ENCODE measurements at regions not wholly inside any gene's neighbourhood (a gene's known extent, or its start where the extent isn't known, plus 50 kb on each side); places are given as distances from the start of the nearest gene placed in this dataset.

DNA sequence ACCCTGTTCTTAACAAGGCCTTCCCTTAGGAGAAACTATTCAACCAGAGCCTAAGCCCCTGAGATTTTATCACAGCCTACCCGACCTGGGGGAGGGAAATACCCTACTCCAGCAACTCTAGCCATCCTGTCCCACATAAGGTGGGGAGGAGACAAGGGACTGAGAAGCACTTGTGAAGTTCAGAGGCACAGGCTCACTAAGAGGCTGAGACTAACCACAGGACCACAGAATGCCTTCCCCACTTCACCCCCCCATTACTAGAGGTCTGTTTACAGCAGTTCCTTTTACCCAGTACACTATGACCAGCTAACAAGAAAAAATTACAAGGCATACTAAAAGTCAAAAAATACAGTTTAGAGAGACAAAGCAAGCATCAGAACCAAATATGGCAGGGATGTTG lies 86.8 kb downstream of the TEX35 start:
- H3K27me3 ChIP-seq (ENCODE audit: control insufficient read depth, insufficient read depth, low read length): no peaks in the 10 kb centered on the region
- no peaks in the 10 kb centered on the region for H3K4me1 ChIP-seq (ENCODE audit: control insufficient read depth in 2 of 3, insufficient read depth in 2 of 3, low read depth in 1 of 3, low read length in 3 of 3)
- no peaks in the 10 kb centered on the region for H3K36me3 ChIP-seq (ENCODE audit: control insufficient read depth in 2 of 3, insufficient read depth in 3 of 3, low read length in 3 of 3)
- intact Hi-C loops (cut with DNase I): no loop called here
- H3K9me3 ChIP-seq (ENCODE audit: control insufficient read depth in 2 of 3, insufficient read depth in 1 of 3, low read length in 3 of 3): no peaks in the 10 kb centered on the region
- no peak overlapping the region for H3K9ac ChIP-seq (ENCODE audit: low read length in 3 of 3)
- FAIRE-seq (no peak), DNase-seq (no peak)
- no peak overlapping the region for H3K27ac ChIP-seq (ENCODE audit: low read depth in 2 of 2, low read length in 2 of 2)
- no peak overlapping the region for H3K4me3 ChIP-seq (ENCODE audit: low read length in 3 of 3)
- TF ChIP-seq, protein P1, sequence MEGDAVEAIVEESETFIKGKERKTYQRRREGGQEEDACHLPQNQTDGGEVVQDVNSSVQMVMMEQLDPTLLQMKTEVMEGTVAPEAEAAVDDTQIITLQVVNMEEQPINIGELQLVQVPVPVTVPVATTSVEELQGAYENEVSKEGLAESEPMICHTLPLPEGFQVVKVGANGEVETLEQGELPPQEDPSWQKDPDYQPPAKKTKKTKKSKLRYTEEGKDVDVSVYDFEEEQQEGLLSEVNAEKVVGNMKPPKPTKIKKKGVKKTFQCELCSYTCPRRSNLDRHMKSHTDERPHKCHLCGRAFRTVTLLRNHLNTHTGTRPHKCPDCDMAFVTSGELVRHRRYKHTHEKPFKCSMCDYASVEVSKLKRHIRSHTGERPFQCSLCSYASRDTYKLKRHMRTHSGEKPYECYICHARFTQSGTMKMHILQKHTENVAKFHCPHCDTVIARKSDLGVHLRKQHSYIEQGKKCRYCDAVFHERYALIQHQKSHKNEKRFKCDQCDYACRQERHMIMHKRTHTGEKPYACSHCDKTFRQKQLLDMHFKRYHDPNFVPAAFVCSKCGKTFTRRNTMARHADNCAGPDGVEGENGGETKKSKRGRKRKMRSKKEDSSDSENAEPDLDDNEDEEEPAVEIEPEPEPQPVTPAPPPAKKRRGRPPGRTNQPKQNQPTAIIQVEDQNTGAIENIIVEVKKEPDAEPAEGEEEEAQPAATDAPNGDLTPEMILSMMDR (IDR thresholded peaks at IDR 0.05; ENCODE audit: borderline replicate concordance, extremely low read depth, insufficient read depth): no peak

DNA sequence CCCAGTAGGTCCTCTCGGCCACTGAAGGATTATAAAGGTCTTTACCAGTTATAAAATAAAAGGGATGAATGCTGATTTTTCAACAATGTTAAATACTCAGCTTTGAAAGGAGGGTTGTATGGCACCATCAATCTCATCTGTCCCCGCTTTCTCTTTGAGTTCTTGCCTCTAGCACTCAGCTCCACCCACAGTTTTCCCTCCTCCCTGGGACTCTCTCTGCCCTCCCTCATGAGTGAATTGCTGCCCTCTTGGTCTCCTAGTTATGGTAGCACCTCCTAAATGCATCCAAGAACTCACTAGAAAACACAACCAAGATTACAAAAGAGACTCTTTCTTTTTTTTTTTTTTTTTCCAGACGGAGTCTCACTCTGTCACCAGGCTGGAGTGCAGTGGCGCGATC lies 91.0 kb downstream of the TEX35 start:
- no peaks in the 10 kb centered on the region for H3K36me3 ChIP-seq (ENCODE audit: control insufficient read depth in 2 of 3, insufficient read depth in 3 of 3, low read length in 3 of 3)
- no peak overlapping the region for H3K4me3 ChIP-seq (ENCODE audit: low read length in 3 of 3)
- H3K9me3 ChIP-seq (ENCODE audit: control insufficient read depth in 2 of 3, insufficient read depth in 1 of 3, low read length in 3 of 3): no peaks in the 10 kb centered on the region
- FAIRE-seq (no peak), DNase-seq (no peak)
- H3K4me1 ChIP-seq (ENCODE audit: control insufficient read depth in 2 of 3, insufficient read depth in 2 of 3, low read depth in 1 of 3, low read length in 3 of 3): no peaks in the 10 kb centered on the region
- no peak overlapping the region for H3K27ac ChIP-seq (ENCODE audit: low read depth in 2 of 2, low read length in 2 of 2)
- TF ChIP-seq, protein P1 (IDR thresholded peaks at IDR 0.05; ENCODE audit: borderline replicate concordance, extremely low read depth, insufficient read depth): no peak
- intact Hi-C loops (cut with DNase I): no loop called here
- no peaks in the 10 kb centered on the region for H3K27me3 ChIP-seq (ENCODE audit: control insufficient read depth, insufficient read depth, low read length)
- no peak overlapping the region for H3K9ac ChIP-seq (ENCODE audit: low read length in 3 of 3)

DNA sequence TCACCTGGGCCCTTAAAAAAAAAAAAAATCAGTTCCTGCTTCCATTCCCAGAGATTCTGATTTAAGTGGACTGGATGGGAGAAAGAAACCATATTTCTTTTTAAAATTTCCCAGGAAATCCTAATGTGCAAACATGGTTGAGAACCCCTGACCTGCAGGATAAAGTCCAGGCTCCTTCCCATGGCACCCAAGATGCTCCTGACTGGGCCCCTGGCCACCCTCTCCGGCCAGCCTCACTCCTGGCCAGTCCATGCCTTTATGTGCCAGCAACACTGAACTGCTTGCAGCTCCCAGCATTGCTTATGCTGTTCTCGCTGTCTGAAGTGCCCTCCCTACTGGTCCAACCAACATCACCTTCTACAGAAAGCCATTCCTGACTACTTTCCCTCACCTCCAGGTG lies 93.9 kb downstream of the TEX35 start:
- H3K4me3 ChIP-seq (ENCODE audit: low read length in 3 of 3): no peak overlapping the region
- H3K9me3 ChIP-seq (ENCODE audit: control insufficient read depth in 2 of 3, insufficient read depth in 1 of 3, low read length in 3 of 3): no peaks in the 10 kb centered on the region
- H3K27me3 ChIP-seq (ENCODE audit: control insufficient read depth, insufficient read depth, low read length): no peaks in the 10 kb centered on the region
- DNase-seq (no peak), FAIRE-seq (no peak)
- intact Hi-C loops (cut with DNase I): no loop called here
- no peaks in the 10 kb centered on the region for H3K36me3 ChIP-seq (ENCODE audit: control insufficient read depth in 2 of 3, insufficient read depth in 3 of 3, low read length in 3 of 3)
- TF ChIP-seq, protein P1 (IDR thresholded peaks at IDR 0.05; ENCODE audit: borderline replicate concordance, extremely low read depth, insufficient read depth): no peak
- H3K4me1 ChIP-seq (ENCODE audit: control insufficient read depth in 2 of 3, insufficient read depth in 2 of 3, low read depth in 1 of 3, low read length in 3 of 3): no peaks in the 10 kb centered on the region
- H3K9ac ChIP-seq (ENCODE audit: low read length in 3 of 3): no peak overlapping the region
- no peak overlapping the region for H3K27ac ChIP-seq (ENCODE audit: low read depth in 2 of 2, low read length in 2 of 2)

DNA sequence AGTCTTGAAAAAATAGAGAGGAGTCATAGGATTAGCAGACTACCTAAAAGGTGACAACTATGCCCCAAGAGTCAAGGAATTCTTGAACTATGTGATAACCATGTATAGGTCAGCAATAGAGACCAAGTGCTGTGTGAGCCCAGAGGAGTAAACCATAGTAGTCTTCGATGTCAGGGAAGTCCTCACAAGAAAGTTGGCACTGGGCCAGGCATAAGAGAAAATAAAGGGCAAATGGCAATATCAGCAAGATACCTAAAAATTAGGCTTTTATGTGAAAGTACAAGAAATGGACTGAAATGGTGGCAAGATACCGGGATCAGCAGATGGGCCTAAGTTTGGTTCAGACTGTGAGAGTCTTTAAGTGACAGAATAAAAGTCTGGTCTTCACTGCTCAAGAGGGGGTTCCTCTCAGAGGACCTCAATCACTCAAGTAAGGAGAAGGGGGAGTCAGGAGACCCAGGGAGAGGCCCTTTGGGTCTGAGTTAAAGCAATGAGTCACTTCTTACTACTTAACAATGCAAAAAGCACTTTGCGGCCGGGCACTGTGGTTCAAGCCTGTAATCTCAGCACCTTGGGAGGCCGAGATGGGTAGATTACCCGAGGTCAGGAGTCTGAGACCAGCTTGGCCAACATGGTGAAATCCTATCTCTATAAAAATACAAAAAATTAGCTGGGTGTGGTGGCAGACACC lies 95.0 kb downstream of the TEX35 start:
- H3K4me3 ChIP-seq (ENCODE audit: low read length in 3 of 3): no peak overlapping the region
- FAIRE-seq: no peak

More for the DNA sequence above, 95.0 kb downstream of the TEX35 start:
- no peaks in the 10 kb centered on the region for H3K36me3 ChIP-seq (ENCODE audit: control insufficient read depth in 2 of 3, insufficient read depth in 3 of 3, low read length in 3 of 3)
- TF ChIP-seq, protein P1 (IDR thresholded peaks at IDR 0.05; ENCODE audit: borderline replicate concordance, extremely low read depth, insufficient read depth): no peak
- no peaks in the 10 kb centered on the region for H3K4me1 ChIP-seq (ENCODE audit: control insufficient read depth in 2 of 3, insufficient read depth in 2 of 3, low read depth in 1 of 3, low read length in 3 of 3)
- no peak overlapping the region for H3K9ac ChIP-seq (ENCODE audit: low read length in 3 of 3)
- intact Hi-C loops (cut with DNase I): no loop called here
- no peak for DNase-seq
- no peak overlapping the region for H3K27ac ChIP-seq (ENCODE audit: low read depth in 2 of 2, low read length in 2 of 2)
- no peaks in the 10 kb centered on the region for H3K9me3 ChIP-seq (ENCODE audit: control insufficient read depth in 2 of 3, insufficient read depth in 1 of 3, low read length in 3 of 3)
- H3K27me3 ChIP-seq (ENCODE audit: control insufficient read depth, insufficient read depth, low read length): no peaks in the 10 kb centered on the region

Data from kidney (tissue), 13 donors.